GM23248 (cell line): ENCODE measurements at regions not wholly inside any gene's neighbourhood (a gene's known extent, or its start where the extent isn't known, plus 50 kb on each side); places are given as distances from the start of the nearest gene placed in this dataset.

Experiments used
- EZH2 ChIP-seq: fragments of 200-600 bp; sonication (generic); IDR thresholded peaks from 2 replicates; pipeline ENCODE4 v1.6.1; 2018; ENCODE audit warnings: antibody characterized with exemption, mild to moderate bottlenecking; ENCODE audit not compliant: insufficient read depth, poor library complexity, severe bottlenecking
- EZH2phosphoT487 ChIP-seq: fragments of 200-600 bp; sonication (generic); IDR thresholded peaks from 2 replicates; pipeline ENCODE4 v1.6.1; 2018; ENCODE audit warnings: antibody characterized with exemption, moderate library complexity, mild to moderate bottlenecking, low read depth; ENCODE audit not compliant: insufficient read depth

DNA sequence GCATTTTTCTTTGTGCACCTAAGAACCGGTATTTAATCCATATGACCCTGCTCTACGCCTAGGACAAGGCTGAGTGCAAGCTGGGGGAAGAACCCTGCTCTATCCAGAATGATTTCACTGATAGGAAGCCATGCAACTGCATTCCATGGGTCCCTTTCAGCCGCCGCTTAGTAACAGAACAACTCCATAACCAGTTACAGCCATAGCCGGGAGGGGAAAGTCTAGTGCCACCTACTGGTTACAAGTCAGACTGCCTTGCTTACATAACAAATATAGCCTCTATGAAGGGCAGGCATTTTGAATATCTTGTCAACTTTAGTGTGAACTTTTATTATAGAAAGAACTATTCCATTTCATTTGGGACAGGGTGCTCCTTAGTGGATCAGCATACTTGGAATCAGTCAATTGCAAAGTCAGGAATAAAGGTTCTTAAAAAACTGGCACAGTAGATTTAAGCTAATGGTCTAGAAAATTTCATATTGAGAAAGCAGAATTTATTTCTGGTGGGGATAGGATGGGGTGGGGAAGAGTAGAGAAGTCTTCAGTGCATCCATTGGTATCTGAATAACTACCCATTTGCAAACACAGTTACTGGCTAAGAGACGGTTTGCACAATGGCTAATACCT is 521.7 kb downstream of the ADRA2A start:
- TF ChIP-seq EZH2phosphoT487 (no peak), EZH2 (no peak)
